K562 (cell line): ENCODE measurements at regions not wholly inside any gene's neighbourhood (a gene's known extent, or its start where the extent isn't known, plus 50 kb on each side); places are given as distances from the start of the nearest gene placed in this dataset.

Experiments
- COPS2 ChIP-seq: fragments of 450-650 bp; conservative IDR thresholded peaks from 2 replicates; pipeline ENCODE4 v1.6.1; 2016; ENCODE audit warnings: mild to moderate bottlenecking, moderate library complexity
- CUX1 ChIP-seq: fragments of 200-800 bp; sonication (Bioruptor generic); IDR thresholded peaks from 2 replicates; pipeline ENCODE4 v1.6.1; 2016; ENCODE audit warnings: missing genetic modification characterization, missing compliant biosample characterization
- EWSR1 ChIP-seq: fragments of 450-650 bp; IDR thresholded peaks from 2 replicates; pipeline ENCODE4 v1.6.1; 2018; ENCODE audit warnings: borderline replicate concordance, mild to moderate bottlenecking, low read depth, moderate library complexity; ENCODE audit not compliant: partially characterized antibody
- GATA2 ChIP-seq: sonication (generic); formaldehyde crosslinking; IDR thresholded peaks from 2 replicates; pipeline ENCODE4 v1.4.0; 2020; ENCODE audit warnings: mild to moderate bottlenecking, missing genetic modification reagents
- NBN ChIP-seq: fragments of 450-650 bp; IDR thresholded peaks from 2 replicates; pipeline ENCODE4 v1.6.1; 2016; ENCODE audit warnings: low read depth, mild to moderate bottlenecking
- SETDB1 ChIP-seq: IDR thresholded peaks from one replicate; pipeline ENCODE4 v1.6.1; 2012; ENCODE audit warnings: low read length, control low read depth, inconsistent platforms
- SP1 ChIP-seq: sonication (generic); formaldehyde crosslinking; IDR thresholded peaks from 2 replicates; pipeline ENCODE4 v1.8.1; 2022; ENCODE audit warnings: mild to moderate bottlenecking, missing genetic modification reagents
- WHSC1 ChIP-seq: IDR thresholded peaks from one replicate; pipeline ENCODE4 v1.6.1; 2012; ENCODE audit warnings: low read length, control low read depth, inconsistent platforms
- ZBTB43 ChIP-seq: sonication (generic); formaldehyde crosslinking; IDR thresholded peaks from 2 replicates; pipeline ENCODE4 v1.8.0; 2023; ENCODE audit warnings: mild to moderate bottlenecking, missing genetic modification reagents
- TF ChIP-seq, protein P1 (sequence below): fragments of 450-650 bp; conservative IDR thresholded peaks from 2 replicates; pipeline ENCODE4 v1.6.1; 2016; ENCODE audit warnings: missing genetic modification characterization, low read depth, mild to moderate bottlenecking, control low read depth, missing compliant biosample characterization
- TF ChIP-seq, protein P2 (sequence below), 3 experiments: IDR thresholded peaks in 2 of 3; conservative IDR thresholded peaks in 1 of 3; 2 replicates each; pipeline ENCODE4 v1.5.1; 2011 to 2012; ENCODE audit warnings: low read length in 3 of 3, mild to moderate bottlenecking in 3 of 3, control low read depth in 2 of 3, improper control_type of control experiment in 1 of 3, inconsistent platforms in 1 of 3, low read depth in 1 of 3, mixed read lengths in 1 of 3, moderate library complexity in 1 of 3; ENCODE audit not compliant: insufficient read depth in 2 of 3

DNA sequence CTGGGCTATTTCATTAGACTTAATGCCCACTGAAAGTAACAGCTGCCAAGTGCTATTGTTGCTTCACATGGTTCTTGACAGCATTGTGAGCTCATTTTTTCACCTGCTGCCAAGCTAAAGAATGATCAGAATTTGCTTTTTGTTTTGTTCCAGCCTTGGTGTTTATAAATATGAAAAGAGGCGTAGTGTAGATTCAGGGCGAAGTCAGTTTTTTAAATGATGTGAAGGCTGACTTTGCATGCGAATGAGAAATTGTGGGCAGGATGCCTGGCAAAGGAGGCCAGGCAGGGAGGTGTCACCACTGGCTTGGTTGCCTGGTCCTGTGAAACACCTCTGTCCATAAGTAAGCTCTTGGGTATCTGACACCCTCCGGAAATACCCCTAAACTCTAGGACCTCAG is 93.3 kb upstream of the NAP1L1 start (continued):
- TF ChIP-seq, protein P1, sequence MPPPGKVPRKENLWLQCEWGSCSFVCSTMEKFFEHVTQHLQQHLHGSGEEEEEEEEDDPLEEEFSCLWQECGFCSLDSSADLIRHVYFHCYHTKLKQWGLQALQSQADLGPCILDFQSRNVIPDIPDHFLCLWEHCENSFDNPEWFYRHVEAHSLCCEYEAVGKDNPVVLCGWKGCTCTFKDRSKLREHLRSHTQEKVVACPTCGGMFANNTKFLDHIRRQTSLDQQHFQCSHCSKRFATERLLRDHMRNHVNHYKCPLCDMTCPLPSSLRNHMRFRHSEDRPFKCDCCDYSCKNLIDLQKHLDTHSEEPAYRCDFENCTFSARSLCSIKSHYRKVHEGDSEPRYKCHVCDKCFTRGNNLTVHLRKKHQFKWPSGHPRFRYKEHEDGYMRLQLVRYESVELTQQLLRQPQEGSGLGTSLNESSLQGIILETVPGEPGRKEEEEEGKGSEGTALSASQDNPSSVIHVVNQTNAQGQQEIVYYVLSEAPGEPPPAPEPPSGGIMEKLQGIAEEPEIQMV (tag): no peak
- TF ChIP-seq WHSC1 (no peak), EWSR1 (no peak), GATA2 (CRISPR knock-in tag) (no peak), SP1 (no peak), CUX1 (CRISPR knock-in tag) (no peak), COPS2 (no peak), SETDB1 (no peak), NBN (no peak), ZBTB43 (CRISPR knock-in tag) (no peak)
- TF ChIP-seq, protein P2, sequence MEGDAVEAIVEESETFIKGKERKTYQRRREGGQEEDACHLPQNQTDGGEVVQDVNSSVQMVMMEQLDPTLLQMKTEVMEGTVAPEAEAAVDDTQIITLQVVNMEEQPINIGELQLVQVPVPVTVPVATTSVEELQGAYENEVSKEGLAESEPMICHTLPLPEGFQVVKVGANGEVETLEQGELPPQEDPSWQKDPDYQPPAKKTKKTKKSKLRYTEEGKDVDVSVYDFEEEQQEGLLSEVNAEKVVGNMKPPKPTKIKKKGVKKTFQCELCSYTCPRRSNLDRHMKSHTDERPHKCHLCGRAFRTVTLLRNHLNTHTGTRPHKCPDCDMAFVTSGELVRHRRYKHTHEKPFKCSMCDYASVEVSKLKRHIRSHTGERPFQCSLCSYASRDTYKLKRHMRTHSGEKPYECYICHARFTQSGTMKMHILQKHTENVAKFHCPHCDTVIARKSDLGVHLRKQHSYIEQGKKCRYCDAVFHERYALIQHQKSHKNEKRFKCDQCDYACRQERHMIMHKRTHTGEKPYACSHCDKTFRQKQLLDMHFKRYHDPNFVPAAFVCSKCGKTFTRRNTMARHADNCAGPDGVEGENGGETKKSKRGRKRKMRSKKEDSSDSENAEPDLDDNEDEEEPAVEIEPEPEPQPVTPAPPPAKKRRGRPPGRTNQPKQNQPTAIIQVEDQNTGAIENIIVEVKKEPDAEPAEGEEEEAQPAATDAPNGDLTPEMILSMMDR (IDR thresholded peaks at IDR 0.05 in 2 of 3, conservative IDR thresholded peaks at IDR 0.05 in 1 of 3; ENCODE audit: insufficient read depth in 2 of 3, low read depth in 1 of 3, low read length in 3 of 3): no peak
